NOMO-1 treated with dmso at 0.1 percent for 144 hours (cell line): ENCODE measurements at regions not wholly inside any gene's neighbourhood (a gene's known extent, or its start where the extent isn't known, plus 50 kb on each side); places are given as distances from the start of the nearest gene placed in this dataset.
"Not testable (repeated sequence)": the region's sequence is repeated elsewhere in the genome, so short reads cannot be mapped to it uniquely, and the experiment has no call there.

Source experiments
- DNase-seq: peaks from one replicate; lab custom pipeline; 2025; ENCODE audit not compliant: unreplicated experiment; lab: John Stamatoyannopoulos, UW

DNA sequence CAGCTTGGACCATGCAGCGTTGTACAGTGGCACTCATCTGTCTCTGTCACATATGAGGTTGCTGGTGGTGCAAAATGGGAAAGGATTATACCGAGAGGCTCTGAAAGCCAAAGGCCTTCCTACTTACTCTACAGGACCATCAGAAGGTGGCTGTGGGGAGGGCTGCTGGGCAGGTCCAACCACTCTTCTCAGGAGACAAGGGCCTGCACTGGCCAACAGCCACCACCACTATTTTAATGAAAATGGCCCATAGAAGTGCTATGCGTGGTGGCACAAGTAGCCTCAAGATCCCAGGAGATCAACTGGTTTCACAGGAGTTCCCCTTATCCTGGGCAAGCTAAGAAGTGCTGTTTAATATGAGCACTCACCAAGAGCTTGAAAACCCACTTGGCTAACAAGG, 52.3 kb downstream of the MRPL57 start:
- no peak for DNase-seq

DNA sequence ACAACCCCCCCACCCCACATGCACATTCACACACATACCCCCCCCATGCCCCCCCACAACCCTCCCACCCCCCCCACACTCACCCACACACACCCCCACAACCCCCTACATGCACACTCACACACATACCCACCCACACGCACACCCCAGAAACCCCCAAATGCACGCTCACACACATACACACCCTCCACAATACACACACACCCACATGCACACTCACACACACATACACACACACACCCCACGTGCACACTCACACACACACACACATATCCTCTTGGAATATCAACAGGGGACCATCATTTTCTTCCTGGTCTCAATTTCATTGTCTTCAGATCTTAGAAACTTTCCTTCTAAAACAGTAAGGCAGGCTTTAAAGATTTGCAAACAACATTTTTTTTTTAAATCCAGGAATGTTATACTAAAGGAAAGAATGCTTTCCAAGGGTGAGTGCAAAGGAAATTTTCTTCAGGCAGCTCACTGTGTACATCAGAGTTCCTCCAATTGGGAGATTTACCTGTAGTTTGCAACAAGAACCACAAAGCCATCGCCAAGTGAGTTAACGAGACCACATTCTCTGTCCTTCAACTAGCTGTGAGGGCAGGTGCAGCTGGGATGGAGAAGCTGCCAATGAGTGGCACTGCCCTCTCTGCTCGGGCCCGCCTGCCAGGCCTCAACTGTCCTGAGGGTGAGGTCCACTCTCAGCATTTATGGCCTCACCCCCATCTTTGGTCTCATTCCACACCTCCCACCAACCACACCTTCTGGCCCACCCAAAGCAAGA, 53.0 kb downstream of the MRPL57 start:
- no peak for DNase-seq

DNA sequence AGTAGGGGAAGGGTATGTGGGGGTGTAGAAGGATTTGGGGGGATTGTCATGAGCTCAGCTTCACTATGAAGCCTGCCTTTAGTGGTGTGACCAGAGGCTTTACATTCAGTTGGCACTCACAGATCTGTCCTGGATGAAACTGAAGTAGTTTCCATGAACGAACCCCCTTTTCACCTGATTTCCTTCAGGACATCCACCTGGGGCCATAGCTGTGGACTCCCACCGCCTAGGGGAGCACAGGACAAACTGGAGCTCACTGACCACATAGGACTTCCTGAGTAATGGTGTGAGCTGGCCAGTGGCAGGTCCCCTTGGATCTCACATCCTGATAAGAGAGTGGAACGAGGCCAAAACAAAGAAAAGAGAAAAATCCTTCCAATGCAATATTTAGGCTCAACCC, 54.1 kb downstream of the MRPL57 start:
- DNase-seq, result no peak

DNA sequence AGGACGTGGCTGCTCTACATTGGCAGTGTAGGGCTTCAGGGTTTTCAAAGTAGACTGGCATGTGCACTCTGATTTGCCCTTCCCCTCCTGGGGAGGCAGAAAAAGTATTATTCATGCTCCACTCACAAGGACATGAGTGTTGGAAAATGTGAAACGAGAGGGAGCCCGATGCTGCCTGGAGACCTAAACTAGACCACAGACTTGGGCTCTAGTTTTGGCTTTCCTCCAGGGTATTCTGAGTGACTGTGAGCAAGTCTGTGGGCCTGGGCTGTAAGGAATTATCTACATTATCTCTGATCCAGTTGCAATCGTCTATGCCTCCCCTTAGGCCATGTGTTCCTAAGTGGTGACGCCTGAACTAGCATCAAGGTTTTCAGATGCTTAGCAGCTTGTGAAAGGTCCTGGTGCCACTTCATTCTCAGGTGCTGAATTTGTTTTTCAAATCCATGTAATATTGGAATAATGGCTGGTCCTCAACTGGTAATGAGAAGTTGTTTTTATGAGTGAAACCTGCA, 55.0 kb downstream of the MRPL57 start:
- no peak for DNase-seq

DNA sequence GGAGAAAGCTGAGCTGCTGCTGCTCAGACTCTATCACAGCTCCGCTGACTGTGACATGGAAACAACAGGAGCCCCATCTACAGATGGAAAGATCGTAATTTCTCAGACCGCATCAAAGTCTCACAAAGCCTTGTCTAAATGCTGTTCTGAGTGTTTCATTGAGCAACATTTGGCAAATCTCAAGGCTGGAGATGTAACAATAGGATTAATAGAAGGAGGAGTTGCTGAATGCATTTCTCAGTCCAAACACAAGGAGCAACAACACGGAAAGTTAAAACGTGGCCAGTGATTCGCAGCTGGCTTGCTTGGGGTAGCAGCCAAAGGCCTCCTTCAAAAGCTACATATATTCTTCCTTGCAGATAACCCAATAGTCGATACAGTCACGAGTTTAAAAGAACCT, 55.7 kb downstream of the MRPL57 start:
- no peak for DNase-seq

DNA sequence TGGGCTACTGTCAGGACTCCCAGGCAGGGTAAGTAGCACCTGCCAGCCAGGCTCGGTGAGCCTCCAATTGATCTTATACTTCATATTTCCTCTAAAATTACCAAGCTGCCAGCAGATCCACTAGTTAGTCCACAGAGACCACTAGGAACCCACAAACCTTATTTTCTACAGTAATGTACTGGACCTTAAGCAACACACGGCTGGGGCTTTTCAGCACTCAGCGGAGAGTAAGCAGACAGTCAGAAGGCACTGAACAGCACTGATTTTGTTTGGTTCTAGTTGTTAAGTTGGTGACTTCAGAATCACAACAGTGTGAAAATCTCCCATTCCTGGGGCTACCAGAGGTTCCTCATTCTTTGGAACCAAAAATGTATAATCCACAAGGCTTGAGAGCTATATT, 56.1 kb downstream of the MRPL57 start:
- DNase-seq, result no peak

DNA sequence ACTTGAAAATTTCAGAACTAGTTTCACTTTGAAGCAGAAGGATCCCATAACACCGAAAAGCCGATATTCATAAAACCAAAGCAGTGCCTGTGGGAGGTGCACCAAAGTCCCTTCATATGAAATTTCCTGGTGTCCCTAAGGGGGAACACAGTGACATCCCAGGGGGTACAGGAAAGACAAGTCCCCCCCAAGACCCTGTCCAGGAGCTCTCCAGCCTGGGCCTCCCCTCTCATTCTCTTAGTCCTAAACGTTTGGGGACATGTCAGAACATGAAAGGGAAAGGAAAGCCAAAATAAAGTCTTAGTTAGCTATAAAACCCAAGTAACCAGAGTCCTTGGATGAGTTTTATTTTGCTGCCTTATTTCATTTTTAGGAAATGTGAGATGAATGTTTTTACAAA, 56.6 kb downstream of the MRPL57 start:
- no peak for DNase-seq

DNA sequence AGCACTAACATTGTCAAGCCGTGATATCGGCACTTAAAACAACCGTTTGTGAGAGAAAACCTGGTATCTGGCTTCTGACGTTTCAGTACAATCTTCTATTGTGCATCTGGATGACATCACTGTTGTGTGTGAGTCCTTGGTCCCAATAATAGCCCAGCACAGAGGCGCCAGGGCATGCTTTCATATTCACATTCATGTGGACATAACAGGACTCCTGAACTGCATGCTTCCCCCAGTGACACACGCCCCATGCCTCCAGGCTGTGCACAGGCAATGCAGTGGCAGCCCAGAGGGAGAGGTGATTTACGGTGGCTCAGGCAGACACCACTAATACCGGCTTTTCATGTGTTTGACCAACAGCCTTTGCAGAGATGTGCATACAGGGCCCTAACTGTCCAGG, 58.1 kb downstream of the MRPL57 start:
- no peak for DNase-seq

DNA sequence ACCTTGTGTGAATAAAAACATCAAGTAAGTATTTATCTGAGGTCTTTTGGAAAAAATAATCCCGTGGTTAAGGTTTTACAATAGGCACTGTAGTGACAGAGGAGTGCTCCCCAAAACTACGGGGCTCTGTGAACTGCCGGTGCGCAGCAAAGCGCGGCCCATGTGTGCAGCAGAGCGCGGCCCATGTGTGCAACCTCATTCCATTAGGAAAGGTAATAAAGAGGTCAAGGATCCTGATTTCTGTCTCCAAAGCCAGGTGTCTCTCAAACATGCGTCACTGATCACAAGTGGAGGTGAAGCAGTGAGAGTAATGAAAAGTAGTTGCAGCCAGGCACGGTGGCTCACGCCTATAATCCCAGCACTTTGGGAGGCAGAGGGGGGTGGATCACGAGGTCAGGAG, 58.7 kb downstream of the MRPL57 start:
- no peak for DNase-seq

DNA sequence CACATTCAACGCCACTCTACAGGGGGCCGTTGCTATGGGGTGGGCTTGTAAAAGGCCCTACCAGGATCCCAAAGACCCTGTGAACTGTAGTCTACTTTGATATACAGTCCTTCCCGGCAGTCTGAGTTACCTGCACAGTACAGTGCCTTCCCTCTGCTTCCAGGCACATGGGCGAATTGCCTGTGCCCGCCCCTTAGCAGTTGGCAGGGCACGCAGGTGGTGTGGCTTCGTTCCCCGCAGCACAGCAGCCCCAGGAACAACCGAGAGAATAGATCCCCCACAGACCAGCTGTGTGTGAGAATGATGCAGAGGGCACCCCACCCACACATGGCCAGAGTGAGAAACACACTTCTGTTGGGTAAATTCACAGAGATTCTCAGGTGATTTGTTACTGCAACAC, 60.6 kb downstream of the MRPL57 start:
- DNase-seq, result no peak

DNA sequence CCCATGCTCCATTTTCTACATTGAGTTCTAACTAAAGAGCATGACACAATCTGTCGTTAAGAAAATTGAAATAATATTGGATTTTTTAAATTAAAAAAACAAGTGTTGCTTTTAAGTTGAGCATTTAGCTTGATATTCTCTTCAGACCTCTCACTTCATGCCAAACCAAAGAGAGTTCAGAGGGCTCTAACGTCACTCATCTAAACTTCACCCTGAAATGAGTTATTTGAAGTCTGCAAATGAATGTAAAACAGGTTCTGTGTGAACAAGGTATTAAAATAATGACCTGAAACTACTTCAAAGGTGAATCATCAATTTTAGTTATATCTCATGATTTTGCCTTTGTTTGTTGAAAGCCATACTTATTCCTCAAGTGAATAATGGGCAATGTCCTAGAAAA, 61.8 kb downstream of the MRPL57 start:
- no peak for DNase-seq

DNA sequence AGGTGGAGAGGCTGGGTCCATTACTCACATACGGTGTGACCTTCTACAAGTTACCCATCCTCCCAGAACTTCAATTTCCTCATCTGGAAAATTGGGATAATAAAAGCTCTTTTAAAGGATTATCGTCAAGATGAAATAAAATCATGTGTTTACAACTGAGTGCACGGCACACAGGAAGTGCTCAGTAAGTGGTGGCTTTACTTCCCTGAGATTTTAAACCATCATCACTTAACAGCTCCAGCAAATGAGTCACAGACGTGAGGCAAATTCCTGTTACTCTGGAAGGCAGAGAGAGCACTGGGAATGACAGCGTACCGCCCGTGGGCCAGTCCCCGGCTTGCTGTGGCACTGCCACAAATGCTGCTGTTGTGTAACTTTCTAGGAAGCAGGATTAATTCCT, 64.1 kb downstream of the MRPL57 start:
- DNase-seq, result no peak

DNA sequence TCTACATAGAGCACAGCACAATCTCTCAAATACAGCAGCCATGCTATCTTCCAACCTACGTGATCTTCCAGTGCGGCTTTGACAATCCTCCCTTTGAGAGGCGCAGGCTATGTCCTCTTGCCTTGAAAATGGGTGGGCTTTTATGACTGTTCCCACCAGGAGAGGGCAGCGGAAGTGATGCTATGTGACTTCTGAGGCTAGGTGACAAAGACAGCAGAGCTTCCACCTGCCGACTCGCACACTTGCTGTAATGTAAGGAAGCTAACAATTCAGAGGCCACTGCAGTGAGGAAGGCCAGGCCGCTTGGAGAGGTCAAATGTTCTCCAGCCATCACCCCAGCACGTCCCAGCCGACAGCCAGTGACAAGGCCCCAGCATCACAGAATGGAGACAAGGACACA, 65.8 kb downstream of the MRPL57 start:
- DNase-seq, result no peak

DNA sequence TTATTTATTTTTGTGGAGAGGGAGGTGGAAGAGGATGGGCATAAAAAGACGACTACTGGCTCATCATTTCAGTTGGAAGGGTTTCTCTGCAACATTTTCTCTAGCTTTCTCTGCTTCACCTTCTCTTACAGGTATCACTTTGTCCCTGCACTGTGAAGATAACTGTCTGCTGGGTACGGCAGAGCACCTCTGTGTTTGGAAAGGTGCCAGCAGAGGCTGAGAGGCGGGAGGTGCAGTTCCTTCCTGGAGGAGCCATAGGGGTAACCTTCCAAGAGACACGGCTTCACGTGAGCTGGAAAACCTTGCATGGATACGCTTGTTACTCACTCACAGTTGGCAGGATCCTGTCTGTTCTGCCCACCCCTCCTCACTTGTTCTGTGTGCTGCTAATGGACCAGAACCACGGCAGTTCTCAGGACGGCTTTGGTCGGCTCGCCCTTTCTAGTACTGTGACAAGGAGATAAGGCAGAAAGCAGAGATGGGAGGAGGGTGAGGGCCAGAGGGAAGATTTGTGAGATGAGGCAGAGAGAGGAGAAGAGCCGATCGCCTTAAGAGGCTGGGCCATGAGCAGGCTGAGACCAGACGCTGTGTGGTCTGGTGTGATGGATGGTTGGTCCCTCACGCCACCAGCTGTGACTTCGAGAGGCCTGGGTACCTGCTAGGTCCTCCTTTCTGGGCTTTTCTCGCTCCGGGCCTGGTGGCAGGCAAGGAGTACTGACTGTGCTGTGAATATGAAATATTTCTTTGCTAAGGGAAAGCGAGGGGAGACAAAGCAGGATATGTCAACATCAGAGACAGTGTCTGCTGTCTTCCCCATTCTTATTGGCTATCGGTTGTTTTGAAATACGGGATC, 66.8 kb downstream of the MRPL57 start:
- no peak for DNase-seq

DNA sequence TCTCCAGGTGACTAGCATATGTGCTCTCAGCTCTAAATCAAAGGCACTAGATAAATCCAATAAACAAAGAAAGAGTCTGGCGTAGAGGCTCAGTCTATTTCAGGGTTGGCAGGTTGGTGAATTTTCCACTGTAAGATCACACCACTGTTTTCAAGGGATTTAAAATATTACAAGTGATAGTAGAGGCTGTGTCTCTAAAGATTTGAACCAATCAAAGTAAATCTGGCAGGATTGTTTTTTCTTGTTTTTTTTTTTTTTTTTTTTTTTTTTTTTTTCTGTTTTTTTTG, 67.4 kb downstream of the MRPL57 start:
- DNase-seq, result not testable (repeated sequence)

DNA sequence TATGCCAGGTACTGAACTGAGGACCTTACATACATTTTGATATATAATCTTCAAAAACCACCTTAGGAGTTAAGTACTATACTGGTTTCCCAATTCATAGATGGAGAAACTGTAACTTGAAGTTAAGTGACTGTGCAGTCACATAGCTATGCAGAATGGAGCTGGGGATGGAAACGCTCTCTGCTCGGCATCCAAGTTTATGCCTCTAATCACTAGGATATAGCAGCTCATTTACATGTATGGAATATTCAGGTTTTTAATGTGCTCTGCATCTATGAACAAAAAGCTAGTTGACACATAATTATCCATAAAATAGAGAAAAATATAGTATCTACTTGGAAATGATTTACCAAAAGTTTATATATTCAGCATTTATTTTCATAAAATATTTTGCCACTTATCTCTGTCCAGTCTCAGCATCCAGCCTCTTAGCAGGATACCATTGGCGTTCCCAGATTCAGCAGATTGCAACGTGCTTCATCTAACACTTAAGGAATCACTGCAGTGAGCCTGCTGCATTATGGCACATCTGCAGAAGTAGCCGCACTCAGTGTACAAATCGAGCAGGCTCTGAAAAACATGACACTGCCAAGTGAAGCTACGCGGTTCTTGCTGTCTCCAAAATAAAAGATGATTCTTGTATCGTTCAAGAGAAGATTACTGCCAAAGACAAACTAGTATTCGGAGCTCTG, 70.4 kb downstream of the MRPL57 start:
- no peak for DNase-seq

DNA sequence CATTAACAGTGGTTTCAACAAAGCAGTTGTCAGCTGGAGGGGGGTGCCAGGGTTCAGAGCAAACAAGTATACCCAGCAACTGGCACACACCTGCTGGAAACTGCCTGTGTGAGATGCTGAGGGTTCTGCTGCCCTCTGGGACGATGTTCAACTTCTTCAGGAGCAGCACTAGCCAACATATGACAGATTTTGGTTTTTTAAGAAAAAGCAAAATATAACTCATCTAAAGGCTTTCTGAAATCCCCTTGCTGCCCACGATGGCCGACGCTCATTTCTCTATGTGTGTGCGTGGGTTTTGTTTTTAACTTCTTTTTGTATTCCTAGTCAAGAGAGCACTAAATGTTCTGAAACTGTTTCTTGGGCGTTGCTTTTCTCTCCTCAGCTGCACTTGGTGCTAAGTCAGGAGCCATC, 79.9 kb downstream of the MRPL57 start:
- no peak for DNase-seq

DNA sequence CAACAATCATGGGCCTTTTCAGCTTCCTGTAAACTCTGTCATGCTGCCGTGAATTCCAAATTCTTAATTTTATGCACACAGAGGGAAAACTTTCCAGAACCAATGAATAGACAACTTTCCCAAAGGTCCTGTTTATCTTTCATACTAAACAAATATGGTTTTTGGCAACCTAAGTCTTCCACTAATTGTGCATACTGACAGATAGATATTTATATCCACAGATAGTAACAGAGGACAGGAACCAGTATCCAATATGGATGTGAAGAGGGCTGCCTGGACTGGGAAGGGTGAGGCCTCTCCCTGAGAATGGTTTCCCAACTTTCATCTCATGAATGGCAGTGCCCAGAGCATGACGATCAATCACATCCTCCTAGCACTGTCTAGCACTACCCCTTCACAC, 80.4 kb downstream of the MRPL57 start:
- no peak for DNase-seq

DNA sequence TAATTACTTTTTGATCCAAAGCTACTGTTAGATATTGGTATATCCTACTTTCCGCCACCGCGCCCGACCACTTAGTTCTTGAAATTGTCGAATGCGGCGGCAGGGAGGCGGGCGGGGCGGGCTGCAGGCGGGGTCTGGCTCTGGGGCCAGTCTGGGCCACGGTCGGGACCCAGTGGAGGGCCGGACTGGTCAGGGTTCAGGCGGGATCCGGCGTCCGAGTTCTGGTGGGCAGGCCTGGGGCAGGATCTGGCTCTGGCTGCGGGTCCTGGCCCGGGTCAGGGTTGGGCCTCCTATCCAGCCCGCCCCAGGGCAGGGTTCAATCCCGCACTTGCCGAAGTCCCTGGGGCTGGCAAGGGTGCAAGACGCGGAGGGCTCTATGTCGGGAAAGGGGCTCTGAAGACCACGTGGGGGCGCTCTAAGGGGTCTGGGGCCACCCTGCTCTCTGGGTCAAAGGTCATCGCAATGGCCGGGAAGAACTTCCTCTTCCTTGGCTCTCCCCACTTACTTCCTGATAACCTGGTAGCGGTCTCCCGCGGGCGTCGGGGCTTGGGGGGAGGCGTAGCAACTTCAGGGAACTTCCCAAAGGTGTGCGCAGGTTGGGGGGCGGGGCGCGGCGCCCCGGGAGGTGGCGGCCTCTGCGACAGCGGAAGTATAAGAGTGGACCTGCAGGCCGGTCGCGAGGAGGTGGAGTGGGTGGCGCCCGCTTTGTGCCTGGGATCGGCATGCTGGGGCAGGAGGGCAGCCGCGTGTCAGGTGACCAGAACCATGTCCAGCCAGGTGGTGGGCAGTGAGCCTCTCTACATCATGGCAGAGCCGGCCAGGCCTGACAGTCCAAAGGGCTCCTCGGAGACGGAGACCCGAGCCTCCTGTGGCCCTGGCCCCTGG, 83.4 kb downstream of the MRPL57 start:
- no peak for DNase-seq

DNA sequence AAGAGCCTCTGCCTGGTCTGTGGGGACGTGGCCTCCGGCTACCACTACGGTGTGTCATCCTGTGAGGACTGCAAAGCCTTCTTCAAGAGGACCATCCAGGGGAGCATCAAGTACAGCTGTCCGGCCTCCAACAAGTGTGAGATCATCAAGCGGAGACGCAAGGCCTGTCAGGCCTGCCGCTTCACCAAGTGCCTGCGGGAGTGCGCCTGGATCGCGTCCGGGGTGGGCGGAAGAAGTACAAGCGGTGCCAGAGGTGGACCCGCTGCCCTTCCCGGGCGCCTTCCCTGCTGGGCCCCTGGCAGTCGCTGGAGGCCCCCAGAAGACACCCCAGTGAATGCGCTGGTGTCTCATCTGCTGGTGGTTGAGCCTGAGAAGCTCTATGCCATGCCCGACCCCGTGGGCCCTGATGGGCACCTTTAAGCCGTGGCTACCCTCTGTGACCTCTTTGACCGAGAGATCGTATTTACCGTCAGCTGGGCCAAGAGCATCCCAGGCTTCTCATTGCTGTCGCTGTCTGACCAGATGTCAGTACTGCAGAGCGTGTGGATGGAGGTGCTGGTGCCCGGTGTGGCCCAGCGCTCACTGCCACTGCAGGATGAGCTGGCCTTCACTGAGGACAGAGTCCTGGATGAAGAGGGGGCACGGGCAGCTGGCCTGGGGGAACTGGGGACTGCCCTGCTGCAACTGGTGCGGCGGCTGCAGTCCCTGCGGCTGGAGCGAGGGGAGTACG, 84.3 kb downstream of the MRPL57 start:
- not testable (repeated sequence) for DNase-seq
